Mesenchymal stem cell (in vitro differentiated cells and primary cell): ENCODE measurements at regions not wholly inside any gene's neighbourhood (a gene's known extent, or its start where the extent isn't known, plus 50 kb on each side); places are given as distances from the start of the nearest gene placed in this dataset.
"Not testable (repeated sequence)": the region's sequence is repeated elsewhere in the genome, so short reads cannot be mapped to it uniquely, and the experiment has no call there.

Experiments
- DNase-seq: peaks from one replicate; pipeline ENCODE4 v3.0.0-alpha.2; 2013
- H2AFZ ChIP-seq: one replicate; pipeline ENCODE4 v1.6.1; 2013; ENCODE audit warnings: low read depth, mild to moderate bottlenecking, control low read depth, inconsistent platforms, low read length, moderate library complexity
- H2AK5ac ChIP-seq: 2 replicates; pipeline ENCODE4 v1.6.1; 2013; ENCODE audit warnings: low read length, moderate library complexity, mild to moderate bottlenecking, inconsistent platforms; ENCODE audit not compliant: severe bottlenecking
- H2BK120ac ChIP-seq: one replicate; pipeline ENCODE4 v1.6.1; 2013; ENCODE audit warnings: low read depth, mild to moderate bottlenecking, inconsistent platforms, low read length, moderate library complexity
- H2BK12ac ChIP-seq, 2 experiments: one replicate each; pipeline ENCODE4 v1.6.1; 2013; ENCODE audit warnings: inconsistent platforms in 2 of 2, low read length in 2 of 2, mild to moderate bottlenecking in 2 of 2, moderate library complexity in 2 of 2, control low read depth in 1 of 2
- H2BK15ac ChIP-seq: one replicate; pipeline ENCODE4 v1.6.1; 2013; ENCODE audit warnings: mild to moderate bottlenecking, low read depth, inconsistent platforms; ENCODE audit not compliant: poor library complexity, severe bottlenecking
- H2BK5ac ChIP-seq: 2 replicates; pipeline ENCODE4 v1.6.1; 2013; ENCODE audit warnings: low read depth, mild to moderate bottlenecking, low read length, control low read depth, inconsistent platforms; ENCODE audit not compliant: poor library complexity, severe bottlenecking
- H3K14ac ChIP-seq, 2 experiments: one replicate each; pipeline ENCODE4 v1.6.1; 2013; ENCODE audit warnings: inconsistent platforms in 2 of 2, low read length in 2 of 2, control low read depth in 1 of 2, mild to moderate bottlenecking in 1 of 2, moderate library complexity in 1 of 2
- H3K18ac ChIP-seq, 2 experiments: one replicate each; pipeline ENCODE4 v1.6.1; 2013; ENCODE audit warnings: inconsistent platforms in 2 of 2, low read length in 2 of 2, control low read depth in 1 of 2, low read depth in 1 of 2, mild to moderate bottlenecking in 1 of 2
- H3K23ac ChIP-seq, 2 experiments: one replicate each; pipeline ENCODE4 v1.6.1; 2013; ENCODE audit warnings: inconsistent platforms in 2 of 2, low read length in 2 of 2, mild to moderate bottlenecking in 2 of 2, moderate library complexity in 2 of 2, control low read depth in 1 of 2
- H3K27ac ChIP-seq: 2 replicates; pipeline ENCODE4 v1.5.1; 2013; ENCODE audit warnings: mild to moderate bottlenecking, moderate library complexity, low read length, control low read depth, inconsistent platforms; ENCODE audit not compliant: poor library complexity, severe bottlenecking
- H3K27me3 ChIP-seq, 2 experiments: 2 replicates each; pipeline versions ENCODE4 v1.6.1 to v1.7.0; 2013; ENCODE audit warnings: low read length in 2 of 2, mild to moderate bottlenecking in 2 of 2, moderate library complexity in 2 of 2, control low read depth in 1 of 2, inconsistent platforms in 1 of 2; ENCODE audit not compliant: control insufficient read depth in 1 of 2, insufficient read depth in 1 of 2
- H3K36me3 ChIP-seq, 2 experiments: 2 replicates each; pipeline versions ENCODE4 v1.6.1 to v1.7.0; 2013; ENCODE audit warnings: low read length in 2 of 2, control low read depth in 1 of 2, inconsistent platforms in 1 of 2, low read depth in 1 of 2, mild to moderate bottlenecking in 1 of 2; ENCODE audit not compliant: insufficient read depth in 2 of 2, control insufficient read depth in 1 of 2
- H3K4ac ChIP-seq, 2 experiments: one replicate each; pipeline ENCODE4 v1.6.1; 2013; ENCODE audit warnings: inconsistent platforms in 2 of 2, low read length in 2 of 2, mild to moderate bottlenecking in 2 of 2, moderate library complexity in 2 of 2, control low read depth in 1 of 2, low read depth in 1 of 2
- H3K4me1 ChIP-seq: 2 replicates; pipeline ENCODE4 v1.6.1; 2013; ENCODE audit warnings: low read depth, low read length, control low read depth; ENCODE audit not compliant: control insufficient read depth, insufficient read depth
- H3K4me2 ChIP-seq: 2 replicates; pipeline ENCODE4 v1.6.1; 2013; ENCODE audit warnings: low read length, mild to moderate bottlenecking, inconsistent platforms; ENCODE audit not compliant: poor library complexity, severe bottlenecking
- H3K4me3 ChIP-seq, 2 experiments: 2 replicates each; pipeline versions ENCODE4 v1.5.1 to v1.7.0; 2013; ENCODE audit warnings: low read length in 2 of 2, mild to moderate bottlenecking in 2 of 2, control low read depth in 1 of 2, low read depth in 1 of 2; ENCODE audit not compliant: insufficient read depth in 1 of 2
- H3K79me1 ChIP-seq: replicated peaks from 2 replicates; pipeline ENCODE4 v1.6.1; 2013; ENCODE audit warnings: mild to moderate bottlenecking, control low read depth, low read length, inconsistent platforms; ENCODE audit not compliant: poor library complexity, severe bottlenecking
- H3K9ac ChIP-seq: 2 replicates; pipeline ENCODE4 v1.7.0; 2013; ENCODE audit warnings: mild to moderate bottlenecking, low read length, moderate library complexity
- H3K9me3 ChIP-seq: 2 replicates; pipeline ENCODE4 v1.7.0; 2013; ENCODE audit warnings: mild to moderate bottlenecking, low read length; ENCODE audit not compliant: control insufficient read depth
- H4K8ac ChIP-seq: one replicate; pipeline ENCODE4 v1.6.1; 2013; ENCODE audit warnings: inconsistent platforms, mild to moderate bottlenecking, low read length, moderate library complexity
- H4K91ac ChIP-seq: one replicate; pipeline ENCODE4 v1.6.1; 2013; ENCODE audit warnings: mild to moderate bottlenecking, low read length, inconsistent platforms
- WGBS: methylation state at CpG from one replicate; pipeline ENCODE4 v1.1.7; 2013; ENCODE audit warnings: mixed read lengths; 5-methylcytosine and 5-hydroxymethylcytosine counted together

GRCh38 chr1:169049258-169049938 is 57.1 kb upstream of the ATP1B1 start:
- Histone ChIP-seq H3K14ac (no peak overlapping the region), H3K4me2 (no peak overlapping the region), H4K8ac (no peak overlapping the region), H2BK120ac (no peak overlapping the region), H2BK12ac (no peak overlapping the region), H3K4me1 (no peaks in the 10 kb centered on the region), H3K79me1 (no peaks in the 10 kb centered on the region), H3K9ac (no peak overlapping the region), H4K91ac (no peak overlapping the region), H3K4me3 (no peak overlapping the region), H2BK5ac (no peak overlapping the region), H2BK15ac (no peak overlapping the region), H3K27ac (no peak overlapping the region), H3K23ac (no peak overlapping the region), H3K18ac (no peak overlapping the region), H3K4ac (no peak overlapping the region), H2AFZ (no peak overlapping the region), H3K27me3 (no peaks in the 10 kb centered on the region), H3K36me3 (no peaks in the 10 kb centered on the region), H2AK5ac (no peak overlapping the region), H3K9me3 (no peaks in the 10 kb centered on the region)
- WGBS, result 85% methylated on average over 3 of the region's 5 CpGs
- DNase-seq, result no peak

GRCh38 chr1:169051171-169051570 is 55.3 kb upstream of the ATP1B1 start:
- Histone ChIP-seq H3K27me3 (no peaks in the 10 kb centered on the region), H3K4ac (no peak overlapping the region), H3K9ac (no peak overlapping the region), H3K4me1 (no peaks in the 10 kb centered on the region), H2BK120ac (no peak overlapping the region), H3K23ac (no peak overlapping the region), H4K8ac (no peak overlapping the region), H2BK5ac (no peak overlapping the region), H2AK5ac (no peak overlapping the region), H3K36me3 (no peaks in the 10 kb centered on the region), H3K4me3 (no peak overlapping the region), H3K27ac (no peak overlapping the region), H3K14ac (no peak overlapping the region), H3K4me2 (no peak overlapping the region), H3K18ac (no peak overlapping the region), H3K9me3 (no peaks in the 10 kb centered on the region), H3K79me1 (no peaks in the 10 kb centered on the region), H2AFZ (no peak overlapping the region), H2BK12ac (no peak overlapping the region), H2BK15ac (no peak overlapping the region), H4K91ac (no peak overlapping the region)
- no peak for DNase-seq
- WGBS, result 100% methylated on average over 1 of the region's 2 CpGs

- not testable (repeated sequence) for H3K4me3 ChIP-seq, H4K91ac ChIP-seq, H2BK120ac ChIP-seq, H3K27me3 ChIP-seq, H3K79me1 ChIP-seq, H3K18ac ChIP-seq, H3K36me3 ChIP-seq, H2BK5ac ChIP-seq, H3K4me2 ChIP-seq, H2BK15ac ChIP-seq, H3K4ac ChIP-seq, H3K23ac ChIP-seq, DNase-seq, H2BK12ac ChIP-seq, H3K4me1 ChIP-seq, H3K14ac ChIP-seq, H3K9me3 ChIP-seq, H3K27ac ChIP-seq, H2AFZ ChIP-seq, H4K8ac ChIP-seq, H3K9ac ChIP-seq, H2AK5ac ChIP-seq
- WGBS, result 89% methylated on average over 5 of the region's 5 CpGs
These were observed 54.3 kb upstream of the ATP1B1 start for GRCh38 chr1:169052171-169052570.

GRCh38 chr1:169052727-169053126 is 53.8 kb upstream of the ATP1B1 start:
- no peak overlapping the region for H3K14ac ChIP-seq
- H3K4ac ChIP-seq, result no peak overlapping the region
- 62% methylated on average over 1 of the region's 1 CpG for WGBS
- no peak overlapping the region for H2AK5ac ChIP-seq
- no peak overlapping the region for H3K4me3 ChIP-seq
- no peaks in the 10 kb centered on the region for H3K4me1 ChIP-seq
- H4K8ac ChIP-seq, result no peak overlapping the region
- no peak overlapping the region for H2BK12ac ChIP-seq
- no peak overlapping the region for H2BK15ac ChIP-seq
- H2BK120ac ChIP-seq, result no peak overlapping the region
- no peak overlapping the region for H2BK5ac ChIP-seq
- H4K91ac ChIP-seq, result no peak overlapping the region
- no peaks in the 10 kb centered on the region for H3K27me3 ChIP-seq
- H3K18ac ChIP-seq, result no peak overlapping the region
- H3K36me3 ChIP-seq, result no peaks in the 10 kb centered on the region
- no peak overlapping the region for H2AFZ ChIP-seq
- H3K23ac ChIP-seq, result no peak overlapping the region
- H3K27ac ChIP-seq, result no peak overlapping the region
- no peak overlapping the region for H3K4me2 ChIP-seq
- no peak overlapping the region for H3K9ac ChIP-seq
- no peak for DNase-seq
- H3K79me1 ChIP-seq, result no peaks in the 10 kb centered on the region
- H3K9me3 ChIP-seq, result no peaks in the 10 kb centered on the region
